ENCODE measurements at regions not wholly inside any gene's neighbourhood (a gene's known extent, or its start where the extent isn't known, plus 50 kb on each side); places are given as distances from the start of the nearest gene placed in this dataset.
"Not testable (repeated sequence)": the region's sequence is repeated elsewhere in the genome, so short reads cannot be mapped to it uniquely, and the experiment has no call there.

DNA sequence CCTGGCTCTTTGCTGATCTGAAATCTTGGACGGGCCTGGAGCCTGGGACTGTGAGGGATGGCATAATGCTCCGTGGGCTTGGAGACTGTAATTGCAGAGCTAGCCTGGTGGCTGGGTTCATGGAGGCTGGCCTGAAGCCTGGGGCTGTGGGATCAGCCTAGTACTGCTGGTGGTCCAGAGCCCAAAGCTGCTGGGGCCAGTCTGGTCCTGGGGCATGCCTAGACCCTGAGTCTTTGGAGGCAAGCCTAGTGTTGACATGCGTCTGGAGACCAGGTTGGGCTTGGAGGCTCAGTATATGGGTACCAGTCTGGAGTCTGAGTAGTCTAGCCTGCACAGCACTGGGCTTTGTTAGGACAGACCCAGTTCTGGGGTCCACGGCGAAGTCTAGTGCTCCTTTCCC is 172.0 kb upstream of the ZC4H2 start:
- no peak overlapping the region for H3K4me3 ChIP-seq (ENCODE audit: low read depth, low read length)
- no peak for TF ChIP-seq MYC (IDR thresholded peaks at IDR 0.05; ENCODE audit: low read depth, low read length)
- DNase-seq (ENCODE audit: low read depth): no peak

DNA sequence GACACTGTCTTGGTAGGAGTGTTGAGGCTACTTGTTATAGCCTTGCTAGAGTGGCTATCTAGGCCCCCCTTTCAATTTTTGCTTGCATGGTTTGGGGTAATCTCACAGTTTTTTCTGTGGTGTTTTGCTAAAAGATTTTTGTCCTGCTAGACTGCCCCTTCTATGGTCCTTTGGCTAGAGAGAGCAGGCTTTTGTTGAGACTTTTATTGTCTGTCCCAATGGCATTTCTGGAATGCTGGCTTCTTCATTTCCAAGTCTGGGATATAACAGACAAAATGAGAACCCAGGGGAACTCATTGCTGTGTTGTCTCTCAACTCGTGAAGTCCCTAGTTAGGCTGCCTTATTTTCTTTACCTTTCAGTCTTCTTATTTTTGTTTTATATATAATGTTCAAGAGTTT is 160.2 kb upstream of the ZC4H2 start:
- DNase-seq (ENCODE audit: low read depth): no peak
- no peak overlapping the region for H3K4me3 ChIP-seq (ENCODE audit: low read depth, low read length)
- TF ChIP-seq, protein P1, sequence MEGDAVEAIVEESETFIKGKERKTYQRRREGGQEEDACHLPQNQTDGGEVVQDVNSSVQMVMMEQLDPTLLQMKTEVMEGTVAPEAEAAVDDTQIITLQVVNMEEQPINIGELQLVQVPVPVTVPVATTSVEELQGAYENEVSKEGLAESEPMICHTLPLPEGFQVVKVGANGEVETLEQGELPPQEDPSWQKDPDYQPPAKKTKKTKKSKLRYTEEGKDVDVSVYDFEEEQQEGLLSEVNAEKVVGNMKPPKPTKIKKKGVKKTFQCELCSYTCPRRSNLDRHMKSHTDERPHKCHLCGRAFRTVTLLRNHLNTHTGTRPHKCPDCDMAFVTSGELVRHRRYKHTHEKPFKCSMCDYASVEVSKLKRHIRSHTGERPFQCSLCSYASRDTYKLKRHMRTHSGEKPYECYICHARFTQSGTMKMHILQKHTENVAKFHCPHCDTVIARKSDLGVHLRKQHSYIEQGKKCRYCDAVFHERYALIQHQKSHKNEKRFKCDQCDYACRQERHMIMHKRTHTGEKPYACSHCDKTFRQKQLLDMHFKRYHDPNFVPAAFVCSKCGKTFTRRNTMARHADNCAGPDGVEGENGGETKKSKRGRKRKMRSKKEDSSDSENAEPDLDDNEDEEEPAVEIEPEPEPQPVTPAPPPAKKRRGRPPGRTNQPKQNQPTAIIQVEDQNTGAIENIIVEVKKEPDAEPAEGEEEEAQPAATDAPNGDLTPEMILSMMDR (IDR thresholded peaks at IDR 0.05; ENCODE audit: low read depth, low read length): no peak
- TF ChIP-seq POLR2A (IDR thresholded peaks at IDR 0.05; ENCODE audit: extremely low read depth, insufficient read length): no peak
- no peak for TF ChIP-seq MYC (IDR thresholded peaks at IDR 0.05; ENCODE audit: low read depth, low read length)
- TF ChIP-seq, protein P2, sequence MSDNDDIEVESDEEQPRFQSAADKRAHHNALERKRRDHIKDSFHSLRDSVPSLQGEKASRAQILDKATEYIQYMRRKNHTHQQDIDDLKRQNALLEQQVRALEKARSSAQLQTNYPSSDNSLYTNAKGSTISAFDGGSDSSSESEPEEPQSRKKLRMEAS (IDR thresholded peaks at IDR 0.05; ENCODE audit: low read depth, low read length): no peak

DNA sequence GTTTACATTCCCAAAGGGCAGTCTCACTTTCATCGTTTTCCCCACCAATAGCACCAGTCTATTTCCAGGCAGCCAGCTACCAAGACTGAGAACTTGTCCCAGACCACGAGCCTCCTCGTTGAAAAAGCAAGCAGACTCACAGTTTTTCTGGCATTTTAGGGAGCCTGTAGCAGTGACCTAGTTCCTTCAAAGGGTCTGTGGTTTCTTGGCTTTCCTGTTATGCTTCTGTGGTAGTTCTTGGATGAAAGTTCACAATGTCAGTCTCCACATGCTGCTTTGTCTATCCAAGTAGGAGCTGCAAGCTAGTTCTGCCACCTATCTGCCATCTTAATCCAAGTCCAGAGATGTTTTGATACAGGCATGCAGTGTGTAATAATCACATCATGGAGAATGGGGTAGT is 151.6 kb upstream of the ZC4H2 start:
- TF ChIP-seq, protein P1 (IDR thresholded peaks at IDR 0.05; ENCODE audit: low read depth, low read length): no peak
- no peak for TF ChIP-seq POLR2A (IDR thresholded peaks at IDR 0.05; ENCODE audit: extremely low read depth, insufficient read length)
- TF ChIP-seq MYC (IDR thresholded peaks at IDR 0.05; ENCODE audit: low read depth, low read length): no peak
- TF ChIP-seq, protein P2 (IDR thresholded peaks at IDR 0.05; ENCODE audit: low read depth, low read length): no peak
- no peak overlapping the region for H3K4me3 ChIP-seq (ENCODE audit: low read depth, low read length)
- no peak for DNase-seq (ENCODE audit: low read depth)

DNA sequence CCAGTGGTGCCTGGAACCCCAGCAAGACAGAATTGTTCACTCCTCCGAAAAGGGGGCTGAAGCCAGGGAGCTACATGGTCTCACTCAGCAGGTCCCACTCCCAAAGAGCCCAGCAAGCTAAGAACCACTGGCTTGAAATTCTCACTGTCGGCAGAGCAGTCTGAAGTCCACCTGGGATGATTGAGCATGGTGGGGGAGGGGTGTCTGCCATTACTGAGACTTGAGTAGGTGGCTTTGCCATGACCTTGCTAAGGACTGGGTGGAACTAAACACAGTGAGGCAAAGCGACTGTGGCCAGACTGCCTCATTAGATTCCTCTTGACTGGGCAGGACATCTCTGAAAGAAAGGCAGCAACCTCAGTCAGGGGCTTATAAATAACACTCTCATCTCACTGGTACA is 122.6 kb upstream of the ZC4H2 start:
- no peak overlapping the region for H3K4me3 ChIP-seq (ENCODE audit: low read depth, low read length)
- no peak for TF ChIP-seq MYC (IDR thresholded peaks at IDR 0.05; ENCODE audit: low read depth, low read length)
- DNase-seq (ENCODE audit: low read depth): no peak

DNA sequence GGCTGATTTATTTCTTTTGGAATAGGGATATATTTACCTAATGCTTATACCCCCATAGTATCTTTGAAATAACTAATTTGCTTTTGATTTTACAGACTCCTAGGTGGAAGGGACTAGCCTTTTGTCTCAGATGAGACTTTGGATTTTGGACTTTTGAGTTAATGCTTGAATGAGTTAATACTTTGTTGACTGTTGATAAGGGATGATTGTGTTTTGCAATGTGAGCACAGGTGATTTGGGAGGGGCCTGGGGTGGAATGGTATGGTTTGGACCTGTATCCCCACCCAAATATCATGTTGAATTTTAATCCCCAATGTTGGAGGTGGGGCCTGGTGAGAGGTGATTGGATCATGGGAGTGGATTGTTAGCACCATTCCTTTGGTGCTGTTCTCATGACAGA is 117.4 kb upstream of the ZC4H2 start:
- no peak overlapping the region for H3K4me3 ChIP-seq (ENCODE audit: low read depth, low read length)
- TF ChIP-seq, protein P1 (IDR thresholded peaks at IDR 0.05; ENCODE audit: low read depth, low read length): no peak
- TF ChIP-seq, protein P2 (IDR thresholded peaks at IDR 0.05; ENCODE audit: low read depth, low read length): no peak
- TF ChIP-seq MYC (IDR thresholded peaks at IDR 0.05; ENCODE audit: low read depth, low read length) (no peak), POLR2A (IDR thresholded peaks at IDR 0.05; ENCODE audit: extremely low read depth, insufficient read length) (no peak)
- no peak for DNase-seq (ENCODE audit: low read depth)

DNA sequence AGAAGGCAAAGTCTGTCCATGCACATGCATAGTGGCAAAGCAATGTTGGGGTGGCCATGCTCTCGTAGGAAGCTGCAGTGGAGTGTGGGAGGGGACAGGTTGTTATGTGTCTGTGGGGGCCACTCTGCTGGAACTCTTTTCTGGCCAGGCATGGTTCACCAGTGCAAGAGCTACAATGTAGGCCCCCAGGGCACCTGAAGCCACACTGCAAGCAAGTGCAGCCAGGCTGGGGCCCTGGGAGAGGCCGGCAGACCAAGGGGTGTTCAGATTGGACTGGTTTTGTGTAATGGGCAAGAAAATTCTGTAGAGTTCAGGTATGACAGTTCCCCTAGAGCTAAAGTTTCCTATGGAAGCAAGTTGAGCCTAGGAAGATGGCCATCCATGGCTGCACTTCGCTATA is 97.0 kb upstream of the ZC4H2 start:
- DNase-seq (ENCODE audit: low read depth): no peak
- no peak overlapping the region for H3K4me3 ChIP-seq (ENCODE audit: low read depth, low read length)
- TF ChIP-seq, protein P1 (IDR thresholded peaks at IDR 0.05; ENCODE audit: low read depth, low read length): no peak
- TF ChIP-seq POLR2A (IDR thresholded peaks at IDR 0.05; ENCODE audit: extremely low read depth, insufficient read length): no peak
- TF ChIP-seq, protein P2 (IDR thresholded peaks at IDR 0.05; ENCODE audit: low read depth, low read length): no peak

DNA sequence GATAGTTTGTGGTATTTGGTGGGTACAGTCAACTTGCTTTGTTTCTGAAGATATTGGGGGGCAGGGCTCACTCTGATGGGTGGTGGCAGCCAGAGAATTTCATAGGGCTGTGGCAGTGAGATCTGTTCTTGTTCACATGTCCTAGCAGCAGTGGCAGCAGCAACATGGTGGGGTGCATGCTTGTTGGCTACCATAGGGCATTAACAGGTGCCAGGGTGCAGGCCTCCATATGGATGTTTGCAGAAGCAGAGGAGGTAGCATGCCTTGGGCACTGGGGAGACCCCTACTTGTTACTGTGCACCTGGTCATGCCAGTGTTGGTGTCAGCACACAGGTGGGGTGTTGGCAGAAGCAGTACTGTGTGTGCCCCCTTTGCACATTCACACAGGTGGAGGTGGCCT is 96.3 kb upstream of the ZC4H2 start:
- no peak for DNase-seq (ENCODE audit: low read depth)
- no peak for TF ChIP-seq MYC (IDR thresholded peaks at IDR 0.05; ENCODE audit: low read depth, low read length)
- TF ChIP-seq, protein P1 (IDR thresholded peaks at IDR 0.05; ENCODE audit: low read depth, low read length): no peak
- TF ChIP-seq, protein P2 (IDR thresholded peaks at IDR 0.05; ENCODE audit: low read depth, low read length): no peak
- TF ChIP-seq POLR2A (IDR thresholded peaks at IDR 0.05; ENCODE audit: extremely low read depth, insufficient read length): no peak
- H3K4me3 ChIP-seq (ENCODE audit: low read depth, low read length): no peak overlapping the region

DNA sequence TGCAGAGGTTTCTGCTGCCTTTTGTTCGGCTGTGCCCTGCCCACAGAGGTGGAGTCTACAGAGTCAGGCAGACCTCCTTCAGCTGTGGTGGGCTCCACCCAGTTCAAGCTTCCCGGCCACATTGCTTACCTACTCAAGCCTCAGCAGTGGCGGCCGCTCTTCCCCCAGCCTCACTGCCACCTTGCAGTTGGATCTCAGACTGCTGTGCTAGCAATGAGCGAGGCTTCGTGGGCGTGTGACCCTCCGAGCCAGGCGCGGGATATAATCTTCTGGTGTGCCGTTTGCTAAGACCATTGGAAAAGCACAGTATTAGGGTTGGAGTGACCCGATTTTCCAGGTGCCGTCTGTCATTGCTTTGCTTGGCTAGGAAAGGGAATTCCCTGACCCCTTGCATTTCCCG is 82.4 kb upstream of the ZC4H2 start:
- not testable (repeated sequence) for DNase-seq (ENCODE audit: low read depth); H3K4me3 ChIP-seq (ENCODE audit: low read depth, low read length)
